Stimulated activated CD8-positive, alpha-beta memory T cell treated with anti-CD3 and anti-CD28 coated beads, Interleukin-15, amount 100 ng/mL, for 4 hours (primary cell): ENCODE measurements at regions not wholly inside any gene's neighbourhood (a gene's known extent, or its start where the extent isn't known, plus 50 kb on each side); places are given as distances from the start of the nearest gene placed in this dataset.
"Not testable (repeated sequence)": the region's sequence is repeated elsewhere in the genome, so short reads cannot be mapped to it uniquely, and the experiment has no call there.

Experiments used
- DNase-seq, 2 donors: peaks; one replicate each; pipeline ENCODE4 v3.0.0-alpha.2; 2020; ENCODE audit warnings: low read depth in 2 of 2

DNA sequence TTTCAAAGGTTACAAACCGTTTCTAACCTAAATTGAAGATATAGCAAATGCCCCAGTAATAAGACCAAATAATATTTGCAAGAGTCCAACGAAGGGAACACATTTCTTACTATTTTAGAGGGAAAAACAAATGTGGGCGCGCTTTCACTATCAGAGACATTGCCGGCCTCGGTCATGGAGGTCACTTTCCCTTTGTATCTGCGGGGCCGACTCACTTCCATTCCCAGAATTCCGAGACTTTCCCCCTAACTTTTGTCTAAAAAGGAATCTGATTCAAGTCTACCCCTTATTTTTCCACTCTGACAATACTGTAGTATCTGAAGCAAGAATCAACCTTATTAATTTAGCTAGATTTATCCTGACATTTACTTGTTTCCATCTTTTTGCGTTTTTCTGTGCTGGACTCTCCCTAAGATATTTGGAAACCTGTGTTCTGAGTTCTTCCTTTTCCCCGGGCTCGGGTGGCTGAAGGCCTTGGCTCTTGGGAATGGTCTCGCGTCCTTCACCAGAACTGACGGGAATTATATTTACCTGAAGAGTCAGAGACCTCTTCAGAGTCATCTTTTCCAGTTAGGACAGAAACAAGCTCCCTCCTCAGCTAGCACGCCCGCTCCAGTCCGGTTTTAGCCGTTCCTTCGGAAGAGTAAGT is 71.8 kb upstream of the ZNF184 start:
- DNase-seq = no peak

DNA sequence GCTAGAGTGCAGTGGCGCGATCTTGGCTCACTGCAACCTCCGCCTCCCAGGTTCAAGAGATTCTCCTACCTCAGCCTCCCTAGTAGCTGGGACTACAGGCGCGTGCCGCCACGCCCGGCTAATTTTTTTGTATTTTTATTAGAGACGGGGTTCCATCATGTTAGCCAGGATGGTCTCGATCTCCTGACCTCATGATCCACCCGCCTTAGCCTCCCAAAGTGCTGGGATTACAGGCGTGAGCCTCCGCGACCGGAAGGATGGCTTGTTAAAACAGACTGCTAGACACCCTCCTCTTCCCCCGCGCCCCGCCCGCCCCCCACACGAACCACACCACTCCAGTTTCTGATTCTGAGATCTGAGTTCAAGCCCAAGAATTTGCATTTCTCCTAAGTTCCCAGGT is 71.2 kb upstream of the ZNF184 start:
- not testable (repeated sequence) for DNase-seq

DNA sequence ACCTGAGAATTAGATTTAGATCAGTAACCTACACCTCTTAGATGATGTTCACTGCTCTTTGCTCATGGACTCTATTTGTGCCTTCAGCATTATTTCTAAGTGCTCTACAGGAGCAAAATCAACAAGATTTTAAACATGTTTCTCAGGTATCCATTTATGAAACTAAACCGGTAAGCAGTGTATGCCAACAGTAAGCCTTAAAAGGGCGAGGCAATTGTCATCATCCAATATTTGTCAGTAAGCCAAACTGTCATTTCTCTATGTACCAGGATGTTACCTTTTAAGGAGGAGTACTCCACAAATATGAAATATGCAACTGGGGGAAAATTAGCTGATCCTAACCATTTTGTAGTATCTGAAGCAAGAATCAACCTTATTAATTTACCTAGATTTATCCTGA is 69.6 kb upstream of the ZNF184 start:
- DNase-seq = no peak

DNA sequence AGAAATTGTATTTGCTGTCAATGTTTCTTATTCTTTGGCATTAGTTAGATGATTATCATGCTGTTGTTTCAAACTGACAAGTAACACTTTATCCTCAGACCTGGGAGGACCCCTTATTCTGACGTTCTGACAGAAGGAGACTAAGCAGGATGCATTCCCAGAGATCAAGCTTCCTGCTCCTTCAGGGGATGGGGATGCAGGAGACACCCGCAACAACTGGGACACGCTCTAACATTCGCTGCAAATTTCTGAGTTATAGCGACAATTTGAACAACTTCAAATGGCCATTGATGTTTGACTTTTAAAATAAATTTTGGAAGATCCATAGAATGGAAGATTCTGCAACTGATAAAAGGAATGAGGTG is 69.0 kb upstream of the ZNF184 start:
- DNase-seq = no peak

DNA sequence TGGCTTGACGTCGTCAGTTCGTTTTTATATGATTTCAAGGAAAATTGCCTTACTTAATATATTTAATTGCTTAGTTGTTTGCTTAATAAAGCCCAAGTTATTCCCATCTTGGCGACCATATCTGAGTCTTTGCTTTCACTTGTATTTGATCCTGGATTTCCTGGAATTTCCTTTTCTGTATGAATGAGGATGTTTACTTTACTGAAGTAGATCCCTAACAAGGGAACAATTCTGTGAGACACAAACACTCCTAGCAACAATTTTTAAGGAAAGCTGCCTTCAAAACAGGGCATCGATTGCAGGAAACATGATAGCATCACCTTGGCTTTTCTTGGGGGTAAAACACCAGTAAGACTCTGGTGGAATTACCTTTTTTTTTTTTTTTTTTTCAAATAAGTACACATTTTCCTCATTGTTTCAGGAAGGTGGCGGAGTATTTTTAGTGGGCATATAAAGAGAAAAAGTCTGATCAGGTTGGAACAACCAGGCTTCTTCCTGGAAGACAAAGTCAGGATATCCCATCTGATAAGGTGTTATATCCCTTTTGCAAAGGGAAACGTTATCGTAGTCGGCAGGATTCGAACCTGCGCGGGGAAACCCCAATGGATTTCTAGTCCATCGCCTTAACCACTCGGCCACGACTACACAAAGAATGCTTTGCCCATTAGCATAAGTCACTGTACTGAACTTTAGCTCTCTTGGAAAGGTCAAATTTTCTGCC is 68.5 kb upstream of the ZNF184 start:
- DNase-seq = no peak

DNA sequence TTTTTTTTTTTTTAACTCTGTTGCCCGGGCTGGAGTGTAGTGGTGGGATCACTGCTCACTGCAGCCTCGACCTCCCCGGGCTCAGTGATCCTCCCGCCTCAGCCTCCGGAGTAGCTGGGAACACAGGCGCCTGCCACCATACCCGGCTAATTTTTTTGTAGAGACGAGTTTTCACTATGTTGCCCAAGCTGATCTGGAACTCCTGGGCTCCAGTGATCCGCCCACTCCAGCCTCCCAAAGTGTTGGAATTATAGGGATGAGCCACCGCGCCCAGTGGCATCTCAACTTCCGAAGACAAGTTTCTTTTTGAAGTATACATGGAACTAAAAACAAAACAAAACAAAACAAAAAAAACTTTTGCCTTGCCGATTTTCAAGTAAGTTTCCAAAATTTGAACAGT is 66.6 kb upstream of the ZNF184 start:
- DNase-seq = no peak

DNA sequence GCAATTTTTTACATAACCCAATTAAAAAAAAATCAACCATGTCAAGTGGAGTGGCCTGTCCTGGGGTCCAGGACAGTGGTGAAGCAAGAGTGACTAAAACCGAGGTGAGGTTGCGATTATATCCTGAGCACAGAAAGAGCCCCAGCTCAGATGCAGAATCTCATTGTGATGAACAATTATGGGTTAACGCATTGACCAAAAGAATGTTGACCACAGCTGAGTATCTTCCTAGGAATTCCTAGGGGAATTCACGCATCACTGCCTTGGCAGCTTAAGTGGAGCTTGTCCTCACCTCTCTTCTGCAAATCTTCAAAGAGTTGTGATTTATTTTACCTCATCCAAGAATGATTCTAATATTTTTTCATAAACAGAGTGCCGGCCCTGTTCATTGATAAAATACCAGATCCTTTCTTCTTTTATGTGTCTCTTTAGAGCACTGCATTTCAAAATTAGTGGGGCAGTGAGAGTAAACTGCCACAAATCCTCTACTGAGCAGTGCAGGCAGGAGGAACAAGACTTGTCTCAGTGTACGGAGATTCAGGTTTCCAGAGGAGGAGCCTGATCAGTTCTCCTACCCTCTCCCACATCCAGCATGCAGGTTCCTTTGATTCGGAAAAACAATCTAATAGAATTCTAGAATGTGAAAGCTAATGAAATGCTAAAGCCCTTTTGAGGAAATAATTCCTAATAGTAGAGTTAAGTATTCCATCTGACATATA is 60.1 kb upstream of the ZNF184 start:
- no peak for DNase-seq

DNA sequence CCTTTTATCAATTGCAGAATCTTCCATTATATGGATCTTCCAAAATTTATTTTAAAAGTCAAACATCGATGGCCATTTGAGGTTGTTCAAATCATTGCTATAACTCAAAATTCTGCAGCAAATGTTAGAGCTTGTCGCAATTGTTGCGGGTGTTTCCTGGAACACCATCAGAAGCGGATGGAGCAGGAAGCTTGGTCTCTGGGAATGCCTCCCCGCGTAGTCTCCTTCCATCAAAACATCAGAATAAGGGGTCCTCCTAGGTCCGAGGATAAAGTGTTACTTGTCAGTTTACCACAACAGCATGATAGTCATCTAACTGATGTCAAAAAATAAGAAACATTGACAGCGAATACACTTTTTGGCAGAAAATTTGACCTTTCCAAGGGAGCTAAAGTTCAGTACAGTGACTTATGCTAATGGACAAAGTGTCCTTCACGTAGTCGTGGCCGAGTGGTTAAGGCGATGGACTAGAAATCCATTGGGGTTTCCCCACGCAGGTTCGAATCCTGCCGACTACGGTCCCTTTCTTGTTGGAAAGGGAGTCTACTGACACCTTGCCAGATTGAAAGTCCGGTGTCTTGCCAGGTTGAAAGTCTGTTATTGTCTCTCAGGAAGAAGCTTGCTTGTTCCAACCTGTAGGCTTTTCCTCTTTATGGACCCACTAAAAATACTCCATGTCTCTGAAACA is 59.0 kb upstream of the ZNF184 start:
- no peak for DNase-seq

DNA sequence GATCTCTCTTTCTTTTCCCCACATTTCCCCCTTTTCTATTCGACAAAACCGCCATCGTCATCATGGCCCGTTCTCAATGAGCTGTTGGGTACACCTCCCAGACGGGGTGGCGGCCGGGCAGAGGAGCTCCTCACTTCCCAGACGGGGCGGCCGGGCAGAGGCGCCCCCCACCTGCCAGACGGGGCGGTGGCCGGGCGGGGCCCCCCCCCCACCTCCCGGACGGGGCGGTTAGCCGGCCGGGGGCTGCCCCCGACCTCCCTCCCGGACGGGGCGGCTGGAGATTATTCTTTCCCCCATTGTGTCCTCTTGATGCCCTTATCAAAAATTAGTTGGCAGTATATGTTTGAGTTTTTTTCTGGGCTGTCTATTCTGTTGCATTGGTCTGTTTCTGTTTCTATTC is 56.9 kb upstream of the ZNF184 start:
- not testable (repeated sequence) for DNase-seq

DNA sequence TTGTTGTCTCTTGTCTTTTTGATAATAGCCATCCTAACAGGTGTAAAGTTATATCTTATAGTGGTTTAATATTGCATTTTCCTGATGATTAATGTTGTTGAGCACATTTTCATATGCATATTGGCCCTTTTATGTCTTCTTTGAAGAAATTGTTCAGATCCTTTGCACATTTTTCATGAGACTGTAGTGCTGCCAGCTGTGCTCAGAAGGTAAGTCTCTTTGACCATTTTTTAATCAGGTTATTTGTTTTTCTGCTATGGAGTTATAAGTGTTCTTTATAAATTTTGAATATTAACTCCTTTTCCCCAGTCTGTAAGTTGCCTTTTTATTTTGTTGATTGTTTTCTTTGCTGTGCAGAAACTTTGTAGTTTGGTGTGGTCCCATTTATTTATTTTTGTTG is 55.8 kb upstream of the ZNF184 start:
- DNase-seq = no peak
